LNCAP (cell line): ENCODE measurements at regions not wholly inside any gene's neighbourhood (a gene's known extent, or its start where the extent isn't known, plus 50 kb on each side); places are given as distances from the start of the nearest gene placed in this dataset.

ENCODE experiments used
- CTCF ChIP-seq: fragments of 450-650 bp; IDR thresholded peaks from 2 replicates; pipeline ENCODE4 v1.5.1; 2017; ENCODE audit warnings: mild to moderate bottlenecking

DNA sequence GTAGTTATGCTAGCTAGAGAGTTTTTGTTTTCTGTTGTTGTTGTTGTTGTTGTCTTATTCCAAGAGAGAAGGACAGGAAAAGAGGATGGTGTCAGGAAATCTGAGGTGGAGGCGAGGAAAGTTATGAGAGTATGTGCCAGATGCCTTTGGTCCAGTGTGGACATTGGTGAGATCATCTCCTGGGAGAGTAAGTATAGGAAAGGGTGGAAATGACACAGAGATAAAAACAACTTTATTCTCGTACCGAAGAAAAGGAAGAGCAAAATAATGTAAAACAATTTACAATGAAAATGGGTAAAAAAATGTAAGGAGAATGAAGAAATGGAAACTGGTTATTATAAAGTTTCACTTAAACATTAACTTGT lies 97.4 kb upstream of the ADGRL2 start:
- TF ChIP-seq CTCF = no peak

- no peak for TF ChIP-seq CTCF
These were observed 97.8 kb upstream of the ADGRL2 start for GRCh38 chr1:81702903-81703302.

GRCh38 chr1:81702079-81702715 lies 98.5 kb upstream of the ADGRL2 start:
- no peak for TF ChIP-seq CTCF

GRCh38 chr1:81700728-81701470 lies 99.8 kb upstream of the ADGRL2 start:
- TF ChIP-seq CTCF = no peak

DNA sequence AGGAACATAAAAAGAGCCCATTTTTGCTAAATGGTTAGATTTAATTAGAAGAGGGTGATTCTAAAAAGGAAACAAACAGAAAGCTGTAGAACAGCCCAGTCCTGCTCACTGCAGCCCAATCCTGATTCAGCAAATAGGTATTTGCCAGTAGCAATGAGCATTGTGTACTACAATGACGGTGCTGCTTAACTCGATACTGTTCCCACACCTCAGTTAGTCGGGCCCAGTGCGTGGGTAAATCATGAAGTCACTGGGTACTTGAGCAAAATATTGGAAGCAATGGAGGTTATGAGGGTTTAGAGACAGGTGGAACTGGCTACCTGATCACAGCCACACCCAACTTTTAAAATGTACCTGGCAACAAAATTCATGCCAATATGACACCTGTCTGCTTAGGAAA lies 101.5 kb upstream of the ADGRL2 start:
- no peak for TF ChIP-seq CTCF

- no peak for TF ChIP-seq CTCF
These were observed 105.0 kb upstream of the ADGRL2 start for GRCh38 chr1:81695741-81696140.

DNA sequence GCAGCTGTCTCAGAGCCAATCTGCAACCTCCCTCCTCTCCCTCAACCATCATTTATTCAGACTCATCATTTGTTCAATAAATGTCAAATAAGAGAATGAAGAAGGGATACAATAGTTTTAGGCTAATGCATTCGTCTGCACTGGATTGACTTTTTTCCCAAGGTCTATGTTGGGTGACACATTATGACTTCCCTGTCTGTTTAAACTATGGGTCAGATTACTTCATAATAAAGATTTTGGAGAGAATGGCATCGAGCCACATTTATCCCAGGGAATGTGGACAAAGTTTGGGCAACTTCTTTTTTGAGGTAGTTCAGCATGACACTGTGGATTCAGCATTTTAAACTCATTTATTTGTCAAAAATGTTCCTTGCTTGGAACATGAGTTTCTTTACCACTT lies 107.4 kb upstream of the ADGRL2 start:
- TF ChIP-seq CTCF = no peak
